GM19099 (cell line): ENCODE measurements at regions not wholly inside any gene's neighbourhood (a gene's known extent, or its start where the extent isn't known, plus 50 kb on each side); places are given as distances from the start of the nearest gene placed in this dataset.

ENCODE experiments used
- POLR2A ChIP-seq: IDR thresholded peaks from 3 replicates; pipeline ENCODE4 v1.6.1; 2011; ENCODE audit warnings: low read depth; ENCODE audit not compliant: insufficient read length; ENCODE audit errors: extremely low read depth

DNA sequence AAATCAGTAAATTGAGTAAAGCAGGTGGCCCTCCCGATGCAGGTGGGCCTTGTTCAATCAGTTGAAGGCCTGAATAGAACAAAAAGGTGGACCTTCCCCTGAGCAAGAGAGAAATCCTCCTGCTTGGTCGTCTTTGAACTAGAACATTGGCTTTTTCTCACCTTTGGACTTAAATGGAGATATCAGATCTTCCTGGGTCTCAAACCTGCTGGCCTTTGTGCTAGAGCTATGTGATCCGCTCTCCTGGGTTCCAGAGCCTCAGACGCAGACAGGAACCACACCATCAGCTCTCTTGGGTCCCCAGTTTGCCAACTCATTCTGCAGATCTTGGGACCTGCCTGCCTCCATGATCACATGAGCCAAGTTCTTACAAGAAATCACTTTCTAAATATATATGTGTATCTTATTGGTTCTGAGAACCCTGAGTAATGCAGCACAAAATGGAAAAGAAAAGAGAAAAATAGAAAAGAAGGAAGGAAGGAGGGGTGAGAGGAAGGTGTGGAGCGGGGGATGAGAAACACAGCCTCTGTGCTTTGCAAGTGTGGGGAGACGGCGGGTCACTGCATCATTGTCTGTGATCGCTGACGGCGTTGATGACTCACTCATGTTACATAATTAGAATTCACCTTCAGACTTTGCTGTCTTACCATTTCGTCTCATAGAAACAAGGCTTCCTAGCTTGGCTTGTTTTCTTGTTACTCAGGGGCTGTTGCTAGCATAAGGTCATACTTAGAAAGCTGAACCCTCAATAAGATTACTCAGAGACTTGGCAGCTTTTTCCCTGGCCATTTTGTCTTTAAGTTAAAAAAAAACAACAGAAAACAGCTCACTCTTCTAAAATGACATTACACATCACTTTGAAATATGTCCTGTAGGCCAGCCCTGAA lies 85.7 kb upstream of the NEDD9 start:
- no peak for TF ChIP-seq POLR2A

DNA sequence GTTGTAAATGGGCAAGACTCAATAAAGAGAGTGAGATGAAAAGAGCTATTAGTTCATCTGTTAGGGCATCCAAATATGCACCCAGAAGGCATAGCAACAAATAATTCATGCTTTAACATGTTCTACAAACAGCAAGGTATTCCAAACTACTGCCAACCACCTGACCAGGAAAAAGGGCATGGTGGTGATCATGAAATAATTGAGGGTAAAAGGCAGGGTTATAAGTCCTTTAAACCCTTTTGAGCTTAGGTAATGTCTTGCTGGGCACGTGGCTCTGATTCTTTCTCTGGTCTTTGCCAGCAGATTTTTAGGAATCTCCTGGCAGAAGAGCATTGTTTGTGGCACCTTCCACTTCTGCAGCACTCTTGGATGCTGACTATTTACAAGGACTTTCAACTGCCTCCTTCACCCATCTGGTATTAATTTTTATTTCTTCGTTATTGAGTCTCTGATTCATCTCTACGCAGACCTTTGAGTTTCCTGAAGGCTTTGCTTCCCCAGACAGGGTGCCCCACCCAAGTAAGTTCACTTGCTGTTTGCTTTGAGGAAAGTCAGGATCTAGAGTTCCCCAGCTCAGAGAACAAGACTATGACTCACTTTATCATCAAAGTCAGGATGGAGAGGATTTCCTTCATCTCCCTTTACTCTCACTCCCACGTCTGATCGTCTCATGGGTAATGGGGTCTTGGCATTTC lies 83.4 kb upstream of the NEDD9 start:
- no peak for TF ChIP-seq POLR2A

- TF ChIP-seq POLR2A, result no peak
Observed at GRCh38 chr6:11313207-11313606, 80.7 kb upstream of the NEDD9 start.

- no peak for TF ChIP-seq POLR2A
Observed at GRCh38 chr6:11311970-11312369, 79.5 kb upstream of the NEDD9 start.

GRCh38 chr6:11309947-11310665 lies 77.6 kb upstream of the NEDD9 start:
- no peak for TF ChIP-seq POLR2A

DNA sequence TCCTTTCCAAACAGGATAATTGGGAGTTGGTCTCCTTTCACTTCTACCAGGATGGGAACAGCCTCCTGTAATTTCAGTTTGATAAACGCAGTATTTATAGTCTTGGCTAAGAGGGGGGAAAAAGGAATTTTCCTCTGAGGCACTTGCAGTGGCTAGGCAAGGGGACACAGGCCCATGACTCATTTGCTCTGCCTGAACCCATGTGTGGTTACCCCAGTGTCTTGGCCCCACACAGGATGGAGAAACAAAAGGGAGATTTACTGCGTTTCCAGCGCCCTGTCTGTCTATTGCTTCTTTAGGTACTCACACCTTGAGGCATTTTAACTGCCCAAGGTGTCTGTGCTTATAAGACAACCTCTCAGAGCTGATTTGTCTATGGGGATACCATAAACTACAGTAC lies 74.8 kb upstream of the NEDD9 start:
- TF ChIP-seq POLR2A, result no peak

DNA sequence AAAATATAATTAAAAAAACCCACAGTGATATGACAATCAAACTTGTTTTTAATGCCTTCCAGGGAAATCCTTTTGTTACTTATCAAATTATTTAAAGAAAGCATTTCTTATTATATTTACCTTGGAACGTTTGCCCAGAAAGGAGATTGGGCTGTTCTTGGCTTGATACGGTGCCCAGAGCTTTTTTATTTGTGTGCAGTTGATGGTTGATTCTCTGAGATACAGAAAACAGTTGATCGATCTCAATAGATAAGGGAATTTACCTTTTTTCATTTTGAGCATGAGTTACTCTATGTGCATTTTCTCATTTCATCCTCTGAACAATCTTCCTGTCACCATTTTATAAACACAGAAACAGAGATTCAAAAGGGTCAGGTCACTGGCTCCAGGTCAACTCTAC lies 72.5 kb upstream of the NEDD9 start:
- TF ChIP-seq POLR2A, result no peak

DNA sequence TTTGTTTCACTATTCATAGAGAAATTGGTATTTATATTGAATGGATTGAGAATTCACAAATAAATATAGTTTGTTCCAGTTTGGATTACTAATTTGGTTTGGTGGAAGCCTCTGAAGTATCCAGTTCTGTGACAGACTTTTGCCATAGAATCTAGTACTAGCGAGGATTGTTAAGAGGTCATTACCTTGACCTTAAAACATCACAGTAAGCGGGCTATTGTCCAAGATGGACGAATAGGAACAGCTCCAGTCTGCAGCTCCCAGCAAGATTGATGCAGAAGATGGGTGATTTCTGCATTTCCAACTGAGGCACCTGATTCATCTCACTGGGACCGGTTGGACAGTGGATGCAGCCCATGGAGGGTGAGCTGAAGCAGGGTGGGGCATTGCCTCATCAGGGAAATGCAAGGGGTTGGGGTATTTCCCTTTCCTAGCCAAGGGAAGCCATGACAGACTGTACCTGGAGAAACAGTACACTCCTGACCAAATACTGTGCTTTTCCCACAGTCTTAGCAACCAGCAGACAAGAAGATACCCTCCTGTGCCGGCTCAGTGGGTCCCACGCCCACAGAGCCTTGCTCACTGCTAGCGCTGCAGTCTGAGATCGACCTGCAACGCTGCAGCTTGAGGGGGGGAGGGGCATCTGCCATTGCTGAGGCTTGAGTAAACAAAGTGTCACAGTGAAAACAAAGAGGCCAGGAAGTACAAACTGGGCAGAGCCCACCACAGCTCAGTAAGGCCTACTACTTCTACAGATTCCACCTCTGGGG lies 66.4 kb upstream of the NEDD9 start:
- TF ChIP-seq POLR2A, result no peak

- TF ChIP-seq POLR2A, result no peak
Observed at GRCh38 chr6:11297376-11297729, 64.9 kb upstream of the NEDD9 start.

DNA sequence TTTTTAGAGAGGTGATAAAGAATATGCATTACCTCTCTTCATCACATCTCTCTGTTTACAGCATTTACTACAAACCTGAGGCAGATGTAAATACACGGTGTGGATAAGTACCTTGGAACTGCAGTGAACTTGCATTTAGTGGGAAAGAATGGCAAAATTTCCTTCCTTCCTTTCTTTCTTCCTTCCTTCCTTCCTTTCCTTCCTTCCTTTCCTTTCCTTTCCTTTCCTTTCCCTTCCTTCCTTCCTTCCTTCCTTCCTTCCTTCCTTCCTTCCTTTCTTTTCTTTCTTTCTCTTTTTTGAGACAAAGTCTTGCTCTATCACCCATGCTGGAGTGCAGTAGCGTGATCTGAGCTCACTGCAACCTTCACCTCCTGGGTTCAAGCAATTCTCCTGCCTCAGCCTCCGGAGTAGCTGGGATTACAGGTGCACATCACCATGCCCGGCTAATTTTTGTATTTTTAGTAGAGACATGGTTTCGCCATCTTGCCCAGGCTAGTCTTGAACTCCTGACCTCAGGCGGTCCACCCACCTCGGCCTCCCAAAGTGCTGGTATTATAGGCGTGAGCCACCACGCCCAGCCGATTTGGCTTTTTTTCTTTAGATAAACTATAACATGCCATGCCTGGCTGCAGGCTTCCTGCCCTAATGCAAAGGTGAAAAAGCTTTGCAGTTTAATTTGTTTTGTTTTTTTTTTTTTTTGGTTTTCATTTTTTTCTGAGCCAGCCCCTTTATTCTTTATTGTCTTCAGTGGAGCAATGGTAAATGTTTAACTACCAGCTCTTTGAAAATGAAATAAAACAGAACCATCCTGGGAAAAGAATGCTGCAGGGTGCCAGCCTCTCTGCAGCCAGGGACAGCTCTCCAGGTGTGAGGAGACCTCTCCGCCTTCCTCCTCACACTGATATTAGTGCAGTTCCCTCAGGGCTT lies 64.2 kb upstream of the NEDD9 start:
- TF ChIP-seq POLR2A, result no peak

DNA sequence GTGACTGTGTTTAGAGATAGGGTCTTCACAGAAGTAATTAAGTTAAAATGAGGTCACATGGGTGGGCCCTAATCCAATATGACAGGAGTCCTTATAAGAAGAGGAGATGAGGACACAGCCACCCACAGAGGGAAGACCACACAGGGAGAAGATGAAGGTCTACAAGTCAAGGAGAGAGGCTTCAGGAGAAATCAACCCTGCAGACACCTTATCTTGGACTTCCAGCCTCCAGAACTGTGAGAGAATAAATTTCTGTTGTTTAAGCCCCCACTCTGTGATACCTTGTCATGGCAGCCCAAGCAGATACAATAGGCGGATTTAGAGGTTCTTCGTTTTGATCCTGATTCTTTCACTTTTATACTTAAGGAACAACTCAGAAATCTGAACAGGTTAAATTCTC lies 63.5 kb upstream of the NEDD9 start:
- TF ChIP-seq POLR2A, result no peak

GRCh38 chr6:11294228-11294627 lies 61.8 kb upstream of the NEDD9 start:
- no peak for TF ChIP-seq POLR2A

- no peak for TF ChIP-seq POLR2A
Observed at GRCh38 chr6:11292594-11293236, 60.2 kb upstream of the NEDD9 start.
